ENCODE measurements at regions not wholly inside any gene's neighbourhood (a gene's known extent, or its start where the extent isn't known, plus 50 kb on each side); places are given as distances from the start of the nearest gene placed in this dataset.
"Not testable (repeated sequence)": the region's sequence is repeated elsewhere in the genome, so short reads cannot be mapped to it uniquely, and the experiment has no call there.

DNA sequence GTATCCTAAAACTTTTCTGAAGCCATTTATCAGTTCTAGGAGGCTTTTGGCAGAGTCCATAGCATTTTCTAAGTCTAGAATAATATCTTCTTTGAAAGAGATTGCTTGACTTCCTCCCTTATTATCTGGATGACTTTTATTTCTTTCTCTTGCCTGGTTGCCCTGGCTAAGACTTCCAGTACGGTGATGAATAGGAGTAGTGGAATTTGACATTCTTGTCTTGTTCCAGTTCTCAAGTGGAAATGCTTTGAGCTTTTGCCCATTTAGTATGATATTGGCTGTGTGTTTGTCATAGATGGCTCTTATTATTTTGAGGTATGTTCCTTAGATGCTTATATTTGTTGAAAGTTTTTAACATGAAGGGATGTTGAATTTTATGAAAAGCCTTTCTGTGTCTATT lies 1647.9 kb downstream of the PLA2G4A start:
- no peak for DNase-seq

DNA sequence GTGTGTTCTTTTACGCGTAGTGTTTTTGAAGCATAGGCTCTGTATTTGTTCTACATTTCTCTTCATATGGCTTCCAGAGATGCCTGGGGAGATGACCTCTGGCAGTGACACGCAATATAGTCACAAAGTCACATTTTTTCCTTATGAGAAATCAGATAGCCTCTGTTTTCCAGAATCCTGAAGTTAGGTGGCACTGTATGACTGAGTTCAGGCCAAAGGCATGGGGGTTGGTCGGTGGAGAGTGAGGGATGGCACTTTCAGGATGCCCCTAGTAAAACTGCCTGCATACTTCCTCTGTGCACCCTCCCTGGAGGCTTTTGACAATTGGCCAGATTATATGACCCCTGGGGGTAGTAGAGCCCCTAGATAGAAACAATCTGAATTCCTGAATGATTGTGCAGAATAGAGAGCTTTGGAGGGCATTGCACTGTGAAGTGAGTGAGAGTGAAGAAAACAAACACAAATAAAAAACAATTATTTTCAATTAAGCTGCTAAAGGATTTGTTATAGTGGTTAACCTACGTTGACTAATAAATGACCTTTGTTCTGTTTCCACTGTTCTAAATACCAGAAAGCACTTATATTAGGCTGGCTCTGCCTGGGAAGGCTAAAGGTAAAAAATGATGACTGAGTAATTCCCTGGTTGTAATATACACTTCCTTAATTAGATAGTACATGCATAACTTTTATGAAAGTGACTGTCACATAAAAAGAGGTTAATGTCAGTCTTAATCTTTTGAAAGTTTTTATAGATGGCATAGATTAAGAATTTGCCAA lies 1660.8 kb downstream of the PLA2G4A start:
- DNase-seq: no peak

DNA sequence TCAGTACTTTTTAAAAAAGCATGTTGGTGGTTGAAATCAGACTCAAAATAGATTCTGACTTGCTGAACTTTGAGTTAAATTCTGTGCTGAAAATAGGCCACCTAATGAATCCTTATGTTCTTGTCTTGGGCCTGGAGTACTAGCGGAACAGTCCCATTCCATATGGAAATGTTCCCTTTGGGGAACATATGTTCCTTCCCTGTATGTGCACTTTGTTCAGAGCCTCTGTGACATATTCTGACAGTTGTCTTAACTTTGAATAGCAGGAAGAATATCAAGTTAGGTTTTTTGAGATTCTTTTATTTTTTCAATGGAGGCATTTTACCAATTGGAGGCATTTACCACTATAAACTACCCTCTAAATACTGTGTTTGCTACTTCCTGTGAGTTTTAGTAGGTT lies 1667.8 kb downstream of the PLA2G4A start:
- no peak for DNase-seq

DNA sequence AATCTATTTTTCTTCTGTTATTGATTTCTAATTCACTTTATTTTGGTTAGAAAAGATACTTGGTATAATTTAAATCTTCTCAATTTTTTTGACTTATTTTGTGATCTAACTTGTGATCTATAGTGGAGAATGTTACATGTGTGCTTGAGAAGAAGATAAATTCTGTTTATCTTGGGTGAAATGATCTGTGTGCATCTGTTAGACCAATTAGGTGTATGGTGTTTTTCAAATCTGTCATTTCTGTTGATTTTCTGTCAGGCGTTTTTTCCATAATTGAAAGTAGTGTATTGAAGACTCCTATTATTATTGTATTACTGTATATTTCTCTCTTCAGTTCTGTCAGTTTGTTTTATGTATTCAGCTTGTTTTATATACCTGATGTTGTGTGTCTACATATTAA lies 1668.3 kb downstream of the PLA2G4A start:
- DNase-seq: no peak

DNA sequence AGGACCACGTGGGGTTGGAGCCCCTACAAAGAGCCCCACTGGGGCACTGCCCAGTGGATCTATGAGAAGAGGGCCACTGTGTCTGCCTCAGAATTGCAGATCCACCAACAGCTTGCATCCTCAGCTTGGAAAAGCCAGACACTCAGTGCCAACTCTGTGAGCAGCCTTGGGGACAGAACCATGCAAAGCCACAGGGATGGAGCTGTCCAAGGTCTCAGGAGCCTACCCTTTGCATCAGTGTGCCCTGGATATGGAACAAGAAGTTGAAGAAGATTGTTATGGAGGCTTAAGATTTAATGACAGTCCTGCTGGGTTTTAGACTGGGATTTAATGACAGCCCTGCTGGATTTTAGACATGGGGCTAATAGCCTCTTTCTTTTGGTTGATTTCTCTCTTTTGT lies 1670.9 kb downstream of the PLA2G4A start:
- DNase-seq: no peak

DNA sequence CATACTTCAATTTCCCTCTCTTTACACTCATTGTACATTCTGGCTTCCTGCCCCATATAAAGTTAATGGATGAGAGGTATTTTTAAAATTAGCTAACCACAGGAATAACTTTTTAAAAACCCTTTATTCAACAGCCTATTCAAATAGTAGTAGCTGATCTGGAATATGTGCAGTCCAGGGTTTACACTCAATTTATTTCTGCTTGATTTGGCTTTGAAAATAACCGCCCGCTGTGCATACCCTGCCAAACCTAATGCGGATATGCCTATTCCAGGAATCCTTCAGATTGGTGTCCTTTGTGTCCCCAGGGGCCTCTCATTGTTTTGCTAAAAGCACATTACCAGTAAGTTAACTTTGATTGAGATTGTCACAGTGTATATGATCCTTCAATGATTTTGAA lies 1686.2 kb downstream of the PLA2G4A start:
- DNase-seq: no peak

DNA sequence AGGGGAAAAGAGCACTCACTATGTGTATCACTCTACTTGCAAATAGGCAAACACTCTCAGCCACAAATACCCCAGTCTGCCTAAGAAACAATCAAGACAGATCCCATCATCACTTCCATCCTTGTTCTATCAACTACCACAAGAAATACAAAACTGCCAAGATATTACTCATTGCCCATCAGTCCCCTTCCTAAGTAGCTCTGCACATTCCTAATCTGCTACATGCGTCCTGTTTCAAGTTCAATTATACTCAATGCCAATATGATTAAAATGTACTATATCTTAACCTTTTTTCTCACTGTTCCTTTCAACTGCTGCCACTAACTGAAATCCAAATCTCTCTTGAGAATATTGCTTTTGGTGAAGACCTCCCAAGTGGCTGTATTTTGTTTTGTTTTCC lies 1688.4 kb downstream of the PLA2G4A start:
- DNase-seq: no peak

DNA sequence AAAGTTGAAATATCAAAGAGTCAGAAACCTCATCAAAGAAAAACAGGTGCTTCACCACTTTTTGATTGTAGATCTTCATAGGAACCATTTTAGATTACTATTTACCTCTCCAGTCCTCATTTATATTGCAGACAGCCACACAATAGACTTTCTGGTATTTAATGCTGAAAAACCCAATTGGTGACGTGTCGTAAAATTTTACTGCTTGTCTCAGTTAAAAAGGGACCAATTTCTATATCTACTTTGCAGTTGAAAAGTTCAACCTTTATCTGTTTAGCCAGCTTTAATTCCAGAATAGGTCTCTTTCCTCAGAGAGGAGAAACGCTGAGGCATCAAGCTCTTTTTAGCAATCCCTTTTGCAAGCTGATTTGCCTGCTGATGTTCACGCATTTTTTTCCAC lies 1722.4 kb downstream of the PLA2G4A start:
- no peak for DNase-seq

DNA sequence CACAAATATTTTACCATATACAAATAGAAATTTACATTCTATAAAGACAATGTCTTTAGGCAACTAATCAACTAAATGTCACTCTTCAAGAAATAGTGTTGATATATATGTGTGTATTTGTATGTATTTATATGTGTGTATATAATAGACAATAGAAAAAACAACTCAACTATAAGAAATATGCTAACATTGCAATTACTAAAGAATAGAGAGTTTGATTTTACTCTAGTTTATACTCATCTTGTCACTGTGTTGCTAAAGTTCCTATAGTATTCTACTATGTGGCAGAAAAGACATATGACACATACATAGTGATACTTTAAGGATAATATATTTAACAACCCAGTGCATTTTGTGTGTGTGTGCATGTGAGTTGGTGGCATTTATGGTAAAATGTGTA lies 1728.3 kb downstream of the PLA2G4A start:
- no peak for DNase-seq

DNA sequence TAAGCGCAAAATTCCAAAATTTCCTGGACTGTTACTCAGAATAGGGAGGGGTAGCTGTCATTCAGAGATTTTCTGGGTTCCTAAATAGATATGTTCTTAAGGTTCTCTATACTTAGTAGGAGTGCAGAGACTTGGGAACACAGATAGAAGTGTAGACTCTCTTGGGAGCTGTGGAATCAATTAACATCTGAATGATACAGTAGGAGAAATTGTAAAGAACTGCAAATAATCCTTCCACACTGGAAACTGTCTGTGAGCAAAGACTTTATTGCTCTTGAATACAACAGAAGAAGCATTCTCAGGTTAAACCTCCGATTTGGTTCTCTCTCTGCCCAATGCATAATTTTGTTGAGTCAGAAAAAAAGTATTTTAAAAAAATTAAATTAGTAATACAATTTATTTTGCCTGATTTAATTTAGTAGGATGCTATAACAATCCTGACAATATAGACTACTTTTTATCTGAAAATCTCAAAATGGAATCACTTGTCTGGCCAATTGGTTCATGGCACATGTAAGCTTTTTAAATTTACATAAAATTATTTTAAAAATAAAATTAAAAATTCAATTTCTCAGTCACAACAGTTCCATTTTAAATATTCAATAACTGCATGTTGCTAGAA lies 1754.3 kb downstream of the PLA2G4A start:
- DNase-seq: no peak

DNA sequence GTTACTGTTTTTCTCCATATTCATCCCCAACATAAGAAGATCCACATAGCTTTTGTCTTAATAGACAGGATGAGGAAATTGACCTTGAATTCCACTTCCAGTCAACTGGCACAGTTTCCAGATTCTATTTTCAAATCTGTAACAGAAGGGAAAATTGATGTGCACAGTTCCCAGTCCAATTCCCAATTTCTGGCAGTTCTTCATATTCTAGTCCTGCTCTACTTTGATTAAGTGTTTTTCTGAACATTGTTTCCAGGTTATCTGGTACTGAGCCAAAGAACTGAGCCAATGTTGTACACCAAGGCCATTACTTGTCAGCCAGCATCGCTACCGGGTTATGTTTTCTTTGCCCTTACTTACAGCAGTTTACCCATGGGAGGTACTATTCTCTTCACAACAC lies 1755.4 kb downstream of the PLA2G4A start:
- no peak for DNase-seq

DNA sequence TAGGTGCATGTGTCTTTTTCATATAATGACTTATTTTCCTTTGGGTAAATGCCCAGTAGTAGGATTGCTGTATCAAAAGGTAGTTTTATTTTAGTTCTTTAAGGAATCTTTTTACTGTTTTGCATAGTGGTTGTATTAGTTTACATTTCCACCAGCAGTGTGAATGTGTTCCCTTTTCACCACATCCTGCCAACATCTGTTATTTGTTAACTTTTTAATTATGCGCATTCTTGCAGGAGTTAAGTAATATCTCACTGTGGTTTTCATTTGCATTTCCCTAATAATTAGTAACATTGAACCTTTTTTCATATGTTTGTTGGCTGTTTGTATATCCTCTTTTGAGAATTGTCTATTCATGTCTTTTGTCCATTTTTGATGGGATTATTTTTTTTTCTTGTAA lies 1761.9 kb downstream of the PLA2G4A start:
- no peak for DNase-seq

DNA sequence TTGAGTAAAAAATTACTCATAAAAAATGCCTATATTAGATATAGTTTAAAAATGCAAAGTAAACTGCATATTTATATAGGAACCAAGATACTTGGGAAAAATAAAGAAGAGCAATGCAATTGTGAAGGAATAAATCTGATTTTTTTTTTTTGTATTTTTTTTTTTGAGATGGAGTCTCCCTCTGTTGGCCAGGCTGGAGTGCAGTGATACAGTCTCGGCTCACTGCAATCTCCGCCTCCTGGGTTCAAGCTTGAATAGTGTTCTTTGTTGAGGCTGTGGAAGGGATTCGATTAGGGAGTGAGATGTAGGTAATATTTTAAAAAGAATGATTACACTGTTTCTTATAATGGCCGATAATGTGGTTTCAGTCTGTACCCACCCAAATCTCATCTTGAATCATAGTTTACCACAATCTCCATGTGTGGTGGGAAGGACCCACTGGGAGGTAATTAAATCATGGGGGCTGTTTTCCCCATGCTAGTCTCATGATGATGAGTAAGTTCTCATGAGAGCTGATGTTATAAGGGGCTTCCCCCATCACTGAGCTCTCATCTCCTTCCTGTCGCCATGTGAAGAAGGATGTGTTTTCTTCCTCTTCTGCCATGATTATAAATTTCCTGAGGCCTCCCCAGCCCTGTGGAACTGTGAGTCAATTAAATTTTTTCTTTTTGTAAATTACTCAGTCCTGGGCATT lies 1765.9 kb downstream of the PLA2G4A start:
- no peak for DNase-seq

DNA sequence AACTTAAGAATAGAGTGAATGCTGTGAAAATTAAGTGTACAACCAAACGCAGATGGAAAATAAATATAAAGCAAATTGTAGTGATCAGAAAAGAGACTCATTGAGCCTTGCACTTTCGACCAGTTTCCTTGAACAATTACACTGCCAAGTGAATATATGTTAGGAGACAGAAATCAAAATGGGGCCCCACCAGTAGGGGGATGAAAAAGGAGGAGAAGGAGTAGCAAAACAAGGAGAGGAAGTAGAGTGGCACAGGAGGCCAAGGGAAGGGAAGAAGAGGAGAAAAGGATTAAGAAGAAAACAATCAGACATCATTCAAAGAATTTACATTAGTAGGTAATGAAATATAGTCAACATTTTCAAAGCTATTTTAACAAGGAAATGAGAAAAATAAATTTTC lies 1770.6 kb downstream of the PLA2G4A start:
- DNase-seq: no peak

DNA sequence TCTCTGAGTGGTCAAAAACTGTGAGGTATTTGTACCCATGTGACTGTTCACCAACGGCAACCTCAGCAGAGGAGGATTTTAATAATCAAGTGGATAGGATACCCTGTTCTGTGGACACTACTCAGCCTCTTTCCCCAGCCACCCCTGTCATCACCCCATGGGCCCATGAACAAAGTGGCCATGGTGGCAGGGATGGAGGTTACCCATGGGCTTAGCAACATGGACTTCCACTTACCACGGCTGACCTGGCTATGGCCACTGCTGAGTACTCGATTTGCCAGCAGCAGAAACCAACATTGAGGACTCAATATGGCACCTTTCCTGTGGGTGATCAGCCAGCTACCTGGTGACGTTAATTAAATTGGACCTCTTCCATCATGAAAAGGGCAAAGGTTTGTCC lies 1782.7 kb downstream of the PLA2G4A start:
- DNase-seq: no peak

DNA sequence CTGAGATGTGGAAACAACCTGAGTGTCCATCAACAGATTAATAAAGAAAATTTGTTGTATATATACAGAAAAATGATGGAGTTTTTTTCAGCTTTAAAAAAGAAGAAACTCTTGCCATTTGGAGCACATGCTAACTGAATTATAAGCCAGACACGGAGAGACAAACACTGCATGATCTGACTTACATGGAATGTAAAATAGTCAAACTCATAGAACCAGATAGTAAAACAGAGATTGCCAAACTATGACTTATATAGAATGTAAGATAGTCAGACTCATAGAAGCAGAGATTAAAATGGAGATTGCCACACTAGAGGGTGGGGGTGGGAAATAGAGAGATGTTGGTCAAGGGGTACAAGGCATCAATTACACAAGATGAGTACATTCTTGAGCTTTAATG lies 1786.6 kb downstream of the PLA2G4A start:
- DNase-seq: no peak

DNA sequence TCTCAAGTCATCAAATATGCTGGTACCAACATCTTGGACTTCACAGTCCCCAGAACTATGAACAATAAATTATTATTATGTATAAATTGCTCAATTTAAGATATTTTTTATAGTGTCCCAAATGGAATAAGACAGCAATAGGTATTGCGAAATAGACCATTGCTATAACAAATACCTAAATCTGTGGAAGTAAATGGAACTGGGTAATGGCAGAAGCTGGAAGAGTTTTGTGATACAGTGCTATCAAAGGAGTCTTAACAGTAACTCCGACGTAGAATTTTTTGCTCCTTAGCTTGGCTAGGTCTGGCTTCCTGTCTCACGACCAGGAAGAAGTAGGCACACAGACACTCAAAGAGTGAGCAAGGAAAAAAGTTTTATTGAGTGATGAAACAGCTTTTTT lies 1791.5 kb downstream of the PLA2G4A start:
- DNase-seq: no peak

DNA sequence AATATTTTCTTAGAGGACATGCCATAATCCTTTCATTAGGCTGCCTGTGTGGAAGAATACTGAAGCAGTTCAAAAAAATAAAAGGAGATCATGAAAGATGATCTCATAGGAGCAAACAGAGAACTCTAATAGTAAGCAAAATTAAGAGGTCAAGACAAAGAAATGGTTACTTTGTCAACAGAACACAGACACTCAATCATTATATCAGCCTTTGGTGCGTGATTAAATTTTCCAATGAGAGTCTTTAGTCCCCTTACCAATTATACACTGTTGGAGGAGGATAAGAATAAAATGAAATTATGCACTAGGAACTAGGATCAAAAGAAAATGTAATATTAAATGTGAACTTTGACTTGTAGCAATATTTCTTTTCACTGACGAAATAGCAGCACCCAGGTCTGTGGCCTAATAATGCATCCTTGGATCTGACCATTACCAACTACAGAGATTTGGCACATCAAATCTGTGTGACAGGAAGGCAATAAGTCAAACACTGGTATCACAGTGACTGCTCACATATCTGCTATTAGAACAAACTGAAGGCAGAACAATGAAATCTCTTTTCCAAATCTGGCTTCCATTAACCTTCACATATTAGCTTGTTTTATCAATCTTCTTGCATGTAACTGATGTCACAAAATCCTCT lies 1812.9 kb downstream of the PLA2G4A start:
- DNase-seq: no peak

DNA sequence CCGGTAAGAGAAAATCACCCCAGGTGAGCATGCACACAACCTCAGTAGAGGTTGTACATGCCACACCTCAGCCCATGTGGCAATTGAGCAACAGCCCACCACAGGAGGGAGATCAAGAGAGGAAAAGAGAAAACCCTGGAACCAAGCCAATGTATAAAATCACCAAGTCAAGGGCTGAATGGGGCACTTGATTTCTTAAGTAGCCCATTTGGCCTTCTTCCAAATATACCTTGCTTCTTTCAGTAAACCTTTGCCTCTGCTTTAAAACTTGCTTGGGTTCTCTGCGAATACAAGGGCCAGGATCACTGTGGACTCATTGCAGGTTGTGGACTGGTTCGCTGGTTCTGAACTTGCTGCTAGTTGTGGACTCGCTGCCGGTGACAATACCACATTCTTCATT lies 1814.0 kb downstream of the PLA2G4A start:
- no peak for DNase-seq

DNA sequence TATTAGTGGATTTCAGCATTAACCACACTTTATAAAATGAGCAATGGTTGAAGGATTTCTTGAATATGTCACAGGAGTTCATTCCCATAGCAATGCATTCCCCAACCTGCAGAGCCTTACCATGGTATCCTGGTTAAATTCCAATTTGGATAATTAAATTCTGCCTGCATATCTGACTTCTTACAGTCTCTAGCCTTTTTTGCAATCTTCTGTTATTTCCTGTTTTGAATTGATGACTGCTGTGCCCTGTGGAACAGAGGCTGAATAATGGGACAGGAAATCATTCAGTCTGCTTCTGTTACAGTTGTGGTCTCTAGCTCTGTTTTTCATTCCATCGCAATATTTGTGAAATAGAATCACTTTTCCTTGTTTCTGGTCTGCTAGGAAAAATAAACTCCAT lies 1823.9 kb downstream of the PLA2G4A start:
- DNase-seq: no peak

DNA sequence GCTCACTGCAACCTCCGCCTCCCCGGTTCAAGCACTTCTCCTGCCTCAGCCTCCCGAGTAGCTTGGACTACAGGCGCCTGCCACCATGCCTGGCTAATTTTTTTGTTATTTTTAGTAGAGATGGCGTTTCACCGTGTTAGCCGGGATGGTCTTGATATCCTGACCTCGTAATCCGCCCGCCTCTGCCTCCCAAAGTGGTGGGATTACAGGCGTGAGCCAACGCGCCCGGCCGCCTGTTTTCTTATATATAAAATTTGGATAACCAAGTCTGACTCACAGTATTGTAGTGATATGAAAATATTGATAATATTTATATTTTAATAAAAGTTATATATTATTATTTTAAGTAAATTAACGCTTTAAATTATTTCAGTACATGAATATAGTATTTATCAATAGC lies 1821.7 kb downstream of the BRINP3 start:
- DNase-seq: not testable (repeated sequence)

DNA sequence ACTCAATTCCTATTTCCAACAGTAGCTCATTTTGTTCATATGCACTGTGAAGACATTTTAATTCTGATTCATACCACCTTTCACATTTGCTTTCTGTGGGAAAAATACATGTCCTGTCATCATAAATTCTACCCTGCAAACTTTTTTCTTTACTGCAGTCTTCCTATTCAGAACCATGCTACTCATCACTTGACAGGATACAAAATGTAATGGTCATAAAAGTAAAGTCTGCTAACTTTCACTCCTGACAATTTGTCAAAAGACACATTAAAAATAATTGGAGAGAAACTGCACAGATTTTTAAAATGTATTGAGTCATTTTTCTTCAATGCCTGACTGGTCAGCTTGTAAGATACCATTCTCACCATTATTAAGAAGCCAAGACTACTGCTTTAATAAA lies 1817.1 kb downstream of the BRINP3 start:
- no peak for DNase-seq

DNA sequence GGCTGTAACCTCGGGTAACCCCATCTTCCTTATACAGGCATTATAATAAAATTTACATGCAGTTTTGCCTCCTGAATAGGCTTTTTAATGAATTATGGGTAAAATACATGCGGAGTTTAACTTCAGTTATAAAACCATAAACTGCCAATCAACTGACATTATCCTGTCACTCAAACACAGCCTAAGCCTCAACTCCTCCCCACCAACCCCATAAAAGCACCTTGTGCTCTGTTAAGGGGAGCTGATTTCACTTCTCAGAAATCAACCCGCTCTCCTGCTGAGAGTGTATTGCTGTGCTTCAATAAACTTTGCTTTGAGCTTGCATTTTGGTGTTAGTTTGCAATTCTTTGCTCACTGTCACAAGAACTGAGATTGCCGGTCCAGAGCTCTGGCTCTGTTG lies 1812.2 kb downstream of the BRINP3 start:
- DNase-seq: no peak

DNA sequence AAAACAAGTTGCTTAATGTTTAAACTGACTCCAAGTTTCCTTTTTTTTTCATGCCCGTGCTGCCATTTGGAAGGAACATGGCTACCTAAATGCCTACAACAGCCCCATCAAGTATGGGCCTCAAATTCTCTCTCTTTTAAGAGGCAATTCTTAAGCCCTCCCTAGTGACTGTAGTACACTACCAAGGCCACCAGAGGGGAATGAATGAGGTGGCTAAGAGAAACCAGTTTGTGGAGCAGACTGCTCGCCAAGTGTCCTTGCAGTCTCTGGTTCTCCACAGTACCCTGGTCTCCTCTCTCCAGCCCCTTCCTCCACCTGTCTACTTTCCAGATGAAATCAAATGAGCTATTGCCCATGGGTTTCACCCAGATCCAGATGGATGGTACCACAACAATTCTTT lies 1809.6 kb downstream of the BRINP3 start:
- no peak for DNase-seq

Data from inflammatory macrophage (primary cell).